MCF 10A (cell line): ENCODE measurements at regions not wholly inside any gene's neighbourhood (a gene's known extent, or its start where the extent isn't known, plus 50 kb on each side); places are given as distances from the start of the nearest gene placed in this dataset.
A peak's percentile ranks its signal among the peaks of the same experiment; 100 is the strongest.

Source experiments
- BruUV-seq: library from RNA; stranded (reverse); fragments of 400-500 nt; replicated peaks from 2 replicates; lab custom pipeline; 2021; lab: Mats Ljungman, UMichigan
- CTCF ChIA-PET: fragments of 300-600 bp; sonication (Branson Sonifier 250); formaldehyde crosslinking; extraction: SDS; loops from one replicate; lab custom pipeline; 2021; ENCODE audit warnings: antibody characterized with exemption, inconsistent platforms; lab: Yijun Ruan, JAX
- POLR2A ChIA-PET: fragments of 300-600, 350-650 bp; sonication (Branson Sonifier 250); formaldehyde crosslinking; extraction: SDS; loops from one replicate; lab custom pipeline; 2020; ENCODE audit warnings: antibody characterized with exemption, inconsistent platforms; lab: Yijun Ruan, JAX
- DNase-seq: peaks from one replicate; pipeline ENCODE4 v3.0.0-alpha.2; 2018; ENCODE audit not compliant: unreplicated experiment
- H3K27ac Mint-ChIP-seq: one replicate; pipeline ENCODE4 v1.8.0; 2022; ENCODE audit warnings: mild to moderate bottlenecking, low read depth, mixed read lengths; ENCODE audit not compliant: unreplicated experiment
- H3K27me3 Mint-ChIP-seq: one replicate; pipeline ENCODE4 v1.8.0; 2022; ENCODE audit warnings: mixed read lengths; ENCODE audit not compliant: insufficient read depth, unreplicated experiment
- H3K36me3 Mint-ChIP-seq: one replicate; pipeline ENCODE4 v1.8.0; 2022; ENCODE audit warnings: mild to moderate bottlenecking, moderate library complexity, mixed read lengths; ENCODE audit not compliant: insufficient read depth, unreplicated experiment
- H3K4me1 Mint-ChIP-seq: one replicate; pipeline ENCODE4 v1.8.0; 2022; ENCODE audit warnings: mixed read lengths; ENCODE audit not compliant: insufficient read depth, unreplicated experiment
- H3K4me3 Mint-ChIP-seq: one replicate; pipeline ENCODE4 v1.8.0; 2022; ENCODE audit warnings: mild to moderate bottlenecking, moderate library complexity, mixed read lengths; ENCODE audit not compliant: unreplicated experiment
- H3K9me3 Mint-ChIP-seq: one replicate; pipeline ENCODE4 v1.8.0; 2022; ENCODE audit warnings: mixed read lengths; ENCODE audit not compliant: unreplicated experiment
- intact Hi-C: fragments of 100-400 bp; cut with micrococcal nuclease; formaldehyde crosslinking; loops from 2 replicates; pipeline ENCODE4 v1.14.1; 2022
- TF ChIP-seq, protein P1 (sequence below): fragments of 200-600 bp; IDR thresholded peaks from one replicate; pipeline ENCODE4 v1.8.0; 2022; ENCODE audit warnings: antibody characterized with exemption, mild to moderate bottlenecking; ENCODE audit not compliant: unreplicated experiment

DNA sequence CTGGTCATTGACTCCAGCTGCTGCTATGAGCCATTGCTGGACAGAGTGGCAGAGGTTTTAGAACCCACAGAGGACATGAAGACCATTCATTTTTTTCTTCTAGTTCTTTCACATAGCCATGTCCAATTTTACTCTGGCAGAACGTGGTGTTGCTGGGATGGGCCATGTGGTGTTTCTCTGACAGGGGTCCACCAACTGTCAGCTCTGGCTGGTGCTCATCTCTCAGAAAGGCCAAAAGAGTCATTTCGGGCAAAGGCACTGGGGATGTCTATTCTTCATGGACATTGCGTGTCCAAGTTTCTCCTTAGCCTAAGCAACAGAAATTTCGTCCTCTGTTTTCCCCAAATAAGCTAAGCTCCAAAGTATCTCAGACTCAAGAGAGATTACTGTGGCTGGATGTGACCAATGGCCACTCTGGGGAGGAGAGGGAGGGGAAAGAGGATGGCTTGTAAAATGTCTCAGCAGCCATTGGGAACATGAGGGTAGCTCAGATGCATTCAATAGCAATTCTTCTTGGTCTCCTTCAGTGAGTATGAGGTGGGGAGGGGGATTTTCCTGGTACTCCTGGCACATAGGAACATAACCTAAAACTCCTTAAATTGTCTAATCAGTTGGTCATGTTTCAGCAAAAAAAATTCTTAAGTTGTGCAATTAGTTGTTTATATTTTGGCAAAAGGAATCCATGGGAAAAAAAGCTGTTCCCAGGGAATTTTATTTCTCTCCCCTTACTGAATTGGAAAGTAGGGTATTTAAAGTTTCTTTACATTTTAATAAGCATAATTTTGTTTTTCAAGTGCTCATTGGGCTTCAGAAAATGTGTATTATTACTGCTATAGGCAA lies 131.6 kb upstream of the MITF start:
- Mint-ChIP-seq H3K36me3 (no peaks in the 10 kb centered on the region), H3K4me1 (no peaks in the 10 kb centered on the region), H3K27ac (peak overlapping the region; percentile 9), H3K4me3 (no peak overlapping the region), H3K9me3 (peaks cover 7% of the 10 kb centered on the region), H3K27me3 (no peaks in the 10 kb centered on the region)
- ChIA-PET CTCF (interaction anchor here (0.9 kb wide), 1 partner anchor 10 kb away, joined by 3 read pairs; no protein-coding TSS in a partner anchor), POLR2A (interaction anchor here (0.7 to 0.8 kb wide), 2 partner anchors 8 to 18 kb away, joined by 3 to 5 read pairs; no protein-coding TSS in a partner anchor)
- TF ChIP-seq, protein P1, sequence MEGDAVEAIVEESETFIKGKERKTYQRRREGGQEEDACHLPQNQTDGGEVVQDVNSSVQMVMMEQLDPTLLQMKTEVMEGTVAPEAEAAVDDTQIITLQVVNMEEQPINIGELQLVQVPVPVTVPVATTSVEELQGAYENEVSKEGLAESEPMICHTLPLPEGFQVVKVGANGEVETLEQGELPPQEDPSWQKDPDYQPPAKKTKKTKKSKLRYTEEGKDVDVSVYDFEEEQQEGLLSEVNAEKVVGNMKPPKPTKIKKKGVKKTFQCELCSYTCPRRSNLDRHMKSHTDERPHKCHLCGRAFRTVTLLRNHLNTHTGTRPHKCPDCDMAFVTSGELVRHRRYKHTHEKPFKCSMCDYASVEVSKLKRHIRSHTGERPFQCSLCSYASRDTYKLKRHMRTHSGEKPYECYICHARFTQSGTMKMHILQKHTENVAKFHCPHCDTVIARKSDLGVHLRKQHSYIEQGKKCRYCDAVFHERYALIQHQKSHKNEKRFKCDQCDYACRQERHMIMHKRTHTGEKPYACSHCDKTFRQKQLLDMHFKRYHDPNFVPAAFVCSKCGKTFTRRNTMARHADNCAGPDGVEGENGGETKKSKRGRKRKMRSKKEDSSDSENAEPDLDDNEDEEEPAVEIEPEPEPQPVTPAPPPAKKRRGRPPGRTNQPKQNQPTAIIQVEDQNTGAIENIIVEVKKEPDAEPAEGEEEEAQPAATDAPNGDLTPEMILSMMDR = no peak
- intact Hi-C loops = no loop called here
- no TSS peak for BruUV-seq
- no peak for DNase-seq

DNA sequence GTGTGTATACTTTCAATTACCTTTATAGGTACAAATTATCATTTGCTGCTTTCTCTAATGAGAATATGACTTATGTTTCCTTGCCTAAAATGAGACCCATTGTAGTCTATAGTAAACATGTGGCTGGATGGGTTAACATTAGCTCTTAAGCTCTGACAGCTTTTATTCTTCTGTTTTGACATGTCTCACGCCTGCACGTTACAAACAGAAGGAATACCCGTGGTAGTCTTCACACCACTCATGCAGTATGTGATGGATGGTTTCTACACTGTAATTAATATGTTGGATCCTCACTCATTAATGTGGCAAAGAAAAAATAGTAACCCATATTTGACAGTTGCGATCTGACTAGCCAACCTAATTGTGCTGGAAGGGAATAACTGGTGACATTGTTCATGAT lies 133.4 kb upstream of the MITF start:
- ChIA-PET POLR2A (no interaction called here), CTCF (interaction anchor here (1.0 kb wide), 1 partner anchor 16 kb away, joined by 3 read pairs; no protein-coding TSS in a partner anchor)
- BruUV-seq = no TSS peak
- intact Hi-C loops = no loop called here
- peaks cover 9% of the 10 kb centered on the region for H3K9me3 Mint-ChIP-seq
- TF ChIP-seq, protein P1 = no peak
- no peaks in the 10 kb centered on the region for H3K4me1 Mint-ChIP-seq
- H3K27ac Mint-ChIP-seq = no peak overlapping the region
- H3K4me3 Mint-ChIP-seq = no peak overlapping the region
- H3K36me3 Mint-ChIP-seq = no peaks in the 10 kb centered on the region
- H3K27me3 Mint-ChIP-seq = no peaks in the 10 kb centered on the region
- no peak for DNase-seq

DNA sequence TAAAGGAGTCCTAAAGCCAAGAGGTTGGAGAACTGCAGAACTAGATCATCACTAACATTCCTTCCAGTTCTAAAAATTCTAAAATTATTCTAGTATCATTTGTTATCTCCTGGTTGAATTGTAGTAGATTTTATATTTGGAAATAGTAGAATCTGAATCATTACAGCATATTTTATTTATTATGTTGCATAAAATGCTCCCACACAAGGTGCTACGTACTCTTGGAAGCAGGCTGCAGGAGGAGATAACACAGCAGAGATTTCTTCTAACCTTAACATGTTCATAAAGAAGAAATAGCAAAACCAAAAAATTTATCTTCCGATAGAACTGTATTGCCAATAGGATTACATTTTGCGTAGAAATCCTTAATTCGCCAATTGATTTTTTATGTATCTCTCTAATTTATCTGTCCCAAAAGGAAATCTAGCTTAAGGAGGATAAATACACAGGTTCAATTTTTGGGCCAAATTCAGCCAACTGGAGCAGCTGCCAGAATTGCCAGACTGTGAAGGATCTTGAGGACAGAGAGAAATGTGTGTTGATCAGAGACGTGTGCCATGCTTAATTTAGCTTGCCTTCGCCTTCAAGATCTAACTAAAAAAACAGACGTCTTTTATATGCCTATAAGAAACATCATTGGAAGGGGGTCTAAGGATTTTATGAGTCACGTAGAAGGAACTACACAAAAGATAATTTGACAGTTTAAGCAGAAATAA lies 134.4 kb upstream of the MITF start:
- no peak overlapping the region for H3K27ac Mint-ChIP-seq
- no TSS peak for BruUV-seq
- H3K36me3 Mint-ChIP-seq = no peaks in the 10 kb centered on the region
- CTCF ChIA-PET = interaction anchor here (0.5 to 0.6 kb wide), 2 partner anchors 67 to 95 kb away, joined by 3 read pairs; no protein-coding TSS in a partner anchor
- intact Hi-C loops = no loop called here
- no peak for DNase-seq
- POLR2A ChIA-PET = no interaction called here
- no peaks in the 10 kb centered on the region for H3K4me1 Mint-ChIP-seq
- H3K9me3 Mint-ChIP-seq = peaks cover 18% of the 10 kb centered on the region
- no peak overlapping the region for H3K4me3 Mint-ChIP-seq
- no peaks in the 10 kb centered on the region for H3K27me3 Mint-ChIP-seq
- TF ChIP-seq, protein P1 = no peak

DNA sequence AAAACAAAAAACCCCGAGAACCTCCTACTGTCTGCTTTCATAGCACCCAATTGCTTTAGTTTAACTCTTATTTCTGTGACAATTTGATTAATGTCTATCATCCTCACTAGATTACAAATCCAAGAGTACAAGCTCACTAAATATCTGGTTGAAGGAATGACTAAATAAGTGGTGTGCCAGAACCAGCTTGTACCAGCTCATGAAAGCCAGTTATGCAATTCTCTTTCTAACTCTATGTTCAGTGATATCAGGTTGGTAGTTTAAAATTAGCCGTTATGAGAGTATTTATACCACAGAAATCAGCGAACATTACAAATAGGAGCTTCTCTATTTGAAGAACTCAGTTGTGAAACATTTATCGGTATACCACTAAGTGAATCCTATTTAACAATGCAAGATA lies 137.2 kb upstream of the MITF start:
- H3K4me3 Mint-ChIP-seq = no peak overlapping the region
- peaks cover 12% of the 10 kb centered on the region for H3K9me3 Mint-ChIP-seq
- ChIA-PET CTCF (interaction anchor here (0.6 to 1.8 kb wide), 2 partner anchors 12 to 400 kb away, joined by 3 to 6 read pairs; no protein-coding TSS in a partner anchor), POLR2A (interaction anchor here (0.5 to 1.2 kb wide), 3 partner anchors 49 to 198 kb away, joined by 3 to 5 read pairs (median 4); no protein-coding TSS in a partner anchor)
- no peak overlapping the region for H3K27ac Mint-ChIP-seq
- intact Hi-C loops = no loop called here
- BruUV-seq = no TSS peak
- no peak for DNase-seq
- no peaks in the 10 kb centered on the region for H3K36me3 Mint-ChIP-seq
- no peaks in the 10 kb centered on the region for H3K4me1 Mint-ChIP-seq
- H3K27me3 Mint-ChIP-seq = no peaks in the 10 kb centered on the region
- TF ChIP-seq, protein P1 = no peak
